Activated gamma-delta T cell (primary cell): ENCODE measurements at regions not wholly inside any gene's neighbourhood (a gene's known extent, or its start where the extent isn't known, plus 50 kb on each side); places are given as distances from the start of the nearest gene placed in this dataset.
"Not testable (repeated sequence)": the region's sequence is repeated elsewhere in the genome, so short reads cannot be mapped to it uniquely, and the experiment has no call there.

Source experiments
- DNase-seq: peaks from one replicate; lab custom pipeline; 2025; lab: John Stamatoyannopoulos, UW

DNA sequence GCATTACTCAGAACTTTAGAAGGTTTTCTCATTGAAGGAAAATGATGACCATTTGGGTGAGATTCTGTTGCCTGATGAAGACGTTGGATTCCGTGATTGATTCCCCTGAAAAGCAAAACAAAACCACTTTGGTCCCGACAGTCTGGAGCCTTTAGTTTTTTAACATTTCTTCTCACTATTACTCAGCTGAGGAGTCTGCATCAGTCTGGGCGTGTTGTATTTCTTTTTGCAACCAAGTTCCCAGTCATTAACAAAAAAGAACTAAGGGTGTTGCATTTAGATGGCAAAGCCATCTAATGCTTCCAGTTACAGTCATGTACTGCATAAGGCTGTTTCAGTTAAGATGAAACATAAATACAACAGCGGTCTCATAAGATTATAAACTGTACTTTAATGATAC lies 343.1 kb upstream of the CDH2 start:
- DNase-seq = no peak

DNA sequence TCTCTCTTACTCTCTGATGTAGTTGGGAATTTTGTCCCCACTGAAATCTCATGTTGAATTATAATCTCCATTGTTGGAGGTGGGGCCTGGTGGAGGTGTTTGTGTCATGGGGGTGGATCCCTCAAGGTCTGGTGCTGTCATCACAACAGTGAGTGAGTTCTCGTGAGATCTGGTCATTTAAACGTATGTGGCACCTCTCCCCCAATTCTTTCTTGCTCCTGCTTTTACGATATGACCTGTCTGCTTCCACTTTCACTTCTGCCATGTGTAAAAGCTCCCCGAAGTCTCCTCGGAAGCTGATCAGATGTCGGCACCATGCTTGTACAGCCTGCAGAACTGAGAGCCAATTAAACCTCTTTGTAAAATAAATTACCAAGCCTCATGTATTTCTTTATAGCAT lies 337.8 kb upstream of the CDH2 start:
- DNase-seq = no peak

DNA sequence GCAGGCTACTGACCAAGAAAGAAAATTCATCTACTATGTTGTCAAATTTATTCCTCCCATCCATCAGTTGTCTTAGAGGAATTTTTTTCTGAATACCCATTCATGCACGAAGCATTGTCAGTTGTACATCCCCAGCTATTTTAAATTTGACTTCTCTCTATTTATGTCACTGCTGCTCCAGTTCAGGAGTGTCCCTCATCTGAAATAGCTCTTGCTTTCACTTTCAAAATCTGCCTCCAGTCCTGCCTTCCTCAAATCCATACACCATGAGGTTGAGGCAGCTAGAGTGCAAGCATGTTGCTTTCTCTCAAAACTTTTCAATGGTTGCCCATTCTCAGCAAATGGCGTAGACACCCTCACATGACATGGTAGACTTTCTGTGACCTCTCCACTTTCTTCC lies 335.4 kb upstream of the CDH2 start:
- DNase-seq = no peak

DNA sequence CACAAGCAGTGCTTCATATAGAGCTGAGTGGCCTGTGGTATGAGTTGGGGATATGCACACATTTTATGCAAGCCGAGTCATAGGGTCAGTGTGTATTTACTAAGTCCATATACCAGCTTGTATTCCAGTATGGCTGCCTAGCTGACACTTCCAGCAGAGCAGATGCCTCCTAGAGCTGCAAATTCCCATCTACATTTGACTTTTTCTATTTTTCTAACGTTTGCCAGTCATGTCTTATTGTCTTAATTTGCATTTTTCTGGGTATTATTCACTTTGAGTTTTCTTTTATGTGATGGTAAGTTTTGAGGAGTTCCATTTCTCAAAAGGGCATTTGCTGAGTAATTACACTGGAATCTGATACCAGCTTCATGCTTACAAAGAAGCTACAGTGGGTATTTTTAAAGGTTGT lies 334.5 kb upstream of the CDH2 start:
- DNase-seq = no peak

DNA sequence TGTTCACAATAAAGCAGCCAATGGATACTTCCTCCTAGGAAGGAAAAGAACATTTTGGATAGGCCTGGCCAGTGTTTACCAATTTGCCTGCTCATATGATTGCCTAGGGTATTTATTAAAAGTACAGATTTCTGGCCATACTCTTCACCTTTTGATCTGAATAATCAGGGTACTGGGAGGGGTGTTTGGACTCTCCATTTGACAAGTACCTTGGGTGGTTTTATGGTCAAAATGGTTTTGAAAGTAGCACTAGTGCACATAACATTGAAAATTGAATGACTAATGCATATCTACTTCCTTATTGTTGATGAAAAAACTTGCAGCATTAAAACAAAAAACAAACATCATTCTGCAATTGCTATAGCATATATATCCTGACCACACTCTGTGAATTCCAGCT lies 333.3 kb upstream of the CDH2 start:
- no peak for DNase-seq

DNA sequence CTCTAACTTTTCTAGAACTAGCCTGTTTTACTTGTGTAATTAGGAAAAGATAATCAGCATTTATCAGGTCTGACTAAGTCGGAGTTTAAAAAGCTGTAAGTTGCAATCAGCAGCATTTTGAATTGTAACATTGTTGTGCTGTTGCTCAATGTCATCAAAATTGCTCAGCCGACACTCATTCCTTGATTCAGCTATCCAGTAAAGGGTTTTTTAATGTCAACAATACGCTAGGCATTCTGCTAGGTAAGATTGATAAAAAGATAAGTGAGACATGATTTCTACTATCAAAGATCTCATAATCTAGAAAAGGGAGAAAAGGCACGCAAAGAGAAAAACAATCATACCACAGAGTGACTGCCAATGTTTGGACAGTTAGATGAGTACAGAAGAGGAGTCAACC lies 327.1 kb upstream of the CDH2 start:
- DNase-seq = no peak

DNA sequence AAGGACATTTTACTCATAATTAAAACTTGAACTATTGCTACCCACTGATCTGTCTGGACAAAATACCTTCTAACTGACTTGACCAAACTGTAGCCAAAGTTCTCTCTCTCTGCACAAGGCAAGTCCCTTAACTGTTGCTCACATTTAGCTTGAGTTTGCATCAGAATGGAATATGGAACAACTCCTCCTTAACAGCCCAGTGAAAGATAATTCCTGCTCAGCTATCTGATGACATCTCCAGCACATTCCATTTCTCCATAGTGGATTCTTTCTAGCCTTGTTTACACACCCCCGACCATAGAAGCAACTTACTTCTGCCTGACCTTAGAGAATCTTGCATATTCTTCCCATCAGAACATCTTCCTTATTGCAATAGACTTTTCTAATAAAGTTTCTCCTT lies 317.2 kb upstream of the CDH2 start:
- DNase-seq = no peak

DNA sequence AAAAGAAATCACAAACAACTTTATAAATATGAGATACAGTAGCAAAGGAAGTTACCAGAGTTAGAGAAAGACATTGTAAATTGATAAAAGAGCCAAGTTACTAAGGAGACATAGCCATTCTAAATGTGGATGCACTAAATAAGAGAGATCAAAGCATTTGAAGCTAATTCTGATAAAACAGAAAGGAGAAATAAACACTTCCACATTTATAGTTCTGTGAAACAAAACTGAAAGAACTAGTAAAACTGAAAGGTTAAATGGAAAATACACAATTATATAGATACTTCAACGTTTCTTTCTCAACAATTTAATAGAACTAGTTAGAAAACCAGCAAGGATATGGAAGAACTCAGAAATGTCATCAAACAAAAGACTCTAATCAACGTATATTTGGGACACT lies 309.0 kb upstream of the CDH2 start:
- DNase-seq = no peak

DNA sequence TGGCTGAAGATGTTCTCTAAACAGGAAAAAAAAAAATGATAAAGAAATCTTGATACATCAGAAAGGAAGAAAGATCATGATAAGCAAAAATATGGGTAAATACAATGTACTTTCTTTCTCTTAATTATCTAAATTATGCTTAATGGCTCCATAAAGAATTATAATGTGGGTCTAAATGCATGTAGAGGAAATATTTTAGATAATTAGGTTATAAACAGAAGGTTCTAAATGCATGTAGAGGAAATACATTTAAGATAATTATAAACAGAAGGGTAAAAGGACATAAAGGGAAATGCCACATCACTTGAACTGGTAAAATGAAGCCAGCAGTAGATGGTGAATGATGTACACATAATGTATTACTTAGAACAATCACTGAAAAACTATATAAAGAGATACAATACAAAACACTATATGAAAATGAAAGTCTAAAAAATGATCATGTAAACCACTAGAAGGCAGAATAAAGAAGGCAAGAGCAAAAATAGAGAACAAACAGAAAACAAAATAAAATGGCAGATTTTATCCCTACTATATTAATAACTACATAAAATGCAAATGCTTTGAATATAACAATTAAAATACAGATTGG lies 308.4 kb upstream of the CDH2 start:
- DNase-seq = no peak

DNA sequence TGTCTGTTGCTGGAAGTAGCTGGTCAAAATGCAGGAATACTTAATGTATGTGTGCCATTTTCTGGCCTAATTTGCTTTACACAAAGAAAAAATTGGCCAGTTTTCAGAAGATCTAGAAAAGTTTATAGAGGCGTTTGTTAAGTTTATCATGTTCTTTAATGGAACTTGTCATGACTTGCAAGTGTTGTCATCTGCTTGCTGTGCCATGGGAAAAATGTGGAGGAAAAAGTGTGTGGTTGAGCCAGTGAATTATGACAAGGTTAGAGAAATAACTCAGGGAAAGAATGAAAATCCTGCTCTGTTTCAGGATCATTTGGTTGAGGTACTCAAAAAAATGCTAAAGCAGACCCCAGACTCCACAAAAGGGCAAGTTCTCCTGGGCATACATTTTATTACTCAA lies 301.6 kb upstream of the CDH2 start:
- DNase-seq = no peak

DNA sequence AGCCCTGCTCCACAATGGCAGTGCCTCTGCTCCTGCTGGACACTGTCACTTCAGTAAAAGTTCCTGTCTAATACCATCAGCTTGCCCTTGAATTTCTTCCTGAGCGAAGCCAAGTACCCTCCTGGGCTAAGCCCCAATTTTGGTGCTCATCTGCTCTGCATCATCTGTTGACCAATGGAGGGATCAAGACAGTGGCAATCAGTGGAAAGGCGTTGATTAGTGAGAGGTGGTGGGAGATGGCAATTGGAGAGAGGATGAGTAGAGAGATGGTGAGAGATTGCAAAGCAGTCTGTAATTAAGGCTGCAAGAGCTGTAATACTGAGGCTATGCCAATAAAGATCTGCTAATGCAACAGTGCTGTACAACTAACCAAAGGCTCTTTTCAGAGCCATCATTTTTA lies 299.4 kb upstream of the CDH2 start:
- DNase-seq = no peak

DNA sequence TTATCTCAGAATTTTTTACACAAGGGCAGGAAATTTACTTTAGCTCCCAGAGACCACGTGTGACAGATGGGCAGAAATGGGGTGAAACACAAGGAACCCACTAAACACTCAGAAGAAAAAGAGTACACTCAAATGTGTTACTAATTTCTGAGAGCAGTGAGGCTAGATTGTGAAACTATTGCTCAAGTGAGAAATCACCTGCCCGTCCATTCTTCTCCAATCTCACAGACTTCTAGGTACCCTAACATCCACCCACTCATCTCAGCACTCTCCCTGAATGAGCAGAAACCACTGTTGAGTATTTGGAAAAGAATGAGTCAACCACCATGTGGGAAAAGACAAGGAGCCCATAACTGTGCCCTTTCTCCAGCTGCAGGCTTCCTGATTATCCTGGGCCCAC lies 293.0 kb upstream of the CDH2 start:
- no peak for DNase-seq

DNA sequence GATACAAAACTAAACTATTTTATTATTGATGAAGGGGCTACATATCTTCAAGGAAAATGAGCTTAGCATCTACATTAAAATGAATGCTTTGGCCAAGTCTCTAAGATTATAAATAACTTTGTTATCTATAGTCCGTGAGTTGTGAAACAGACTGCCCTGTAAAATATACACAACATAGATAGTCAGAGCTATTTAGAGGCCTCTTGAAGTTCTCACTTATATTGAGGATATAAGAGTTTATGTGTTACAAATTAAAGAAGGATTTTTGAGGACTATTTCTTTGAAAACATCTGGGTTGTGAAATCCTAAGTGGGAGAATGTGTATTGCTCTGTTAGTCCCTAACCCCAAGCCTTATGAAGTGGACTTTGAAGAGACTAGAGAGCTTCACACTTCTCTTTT lies 292.0 kb upstream of the CDH2 start:
- DNase-seq = no peak

DNA sequence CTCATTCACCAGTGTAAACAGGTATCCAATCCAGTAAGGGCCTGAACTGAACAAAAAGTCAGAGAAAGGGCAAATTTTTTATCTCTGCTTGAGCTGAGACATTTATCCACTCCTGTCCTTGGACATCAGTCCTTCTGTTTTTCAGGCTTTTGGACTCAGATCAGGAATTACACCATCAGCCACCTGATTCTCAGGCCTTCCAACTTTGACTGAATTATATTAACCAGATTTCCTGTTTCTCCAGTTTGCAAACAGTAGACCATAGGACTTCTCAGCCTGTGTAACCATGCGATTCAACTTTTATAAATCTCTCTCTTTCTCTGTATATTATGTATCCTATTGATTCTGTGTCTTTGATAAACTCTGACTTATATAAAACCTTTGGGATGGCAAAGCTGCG lies 289.3 kb upstream of the CDH2 start:
- DNase-seq = no peak

DNA sequence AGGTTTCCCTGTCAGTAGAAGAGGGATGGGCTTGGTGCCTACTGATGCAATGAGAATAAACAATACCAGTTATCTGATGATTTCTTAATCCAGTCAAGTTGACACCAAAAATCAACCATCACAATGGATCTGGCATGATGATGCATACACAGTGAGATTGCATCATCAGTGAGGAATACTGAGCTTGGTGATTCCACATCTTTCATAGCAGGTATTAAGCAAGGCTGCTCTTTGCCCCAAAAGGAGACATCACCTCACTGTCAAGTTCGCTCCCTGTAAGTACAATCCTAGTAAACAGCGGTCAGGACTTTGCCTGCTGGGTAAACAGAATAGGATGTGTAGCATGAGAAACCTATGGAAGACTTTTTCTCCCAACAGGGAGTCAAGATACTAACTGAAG lies 282.7 kb upstream of the CDH2 start:
- DNase-seq = no peak

DNA sequence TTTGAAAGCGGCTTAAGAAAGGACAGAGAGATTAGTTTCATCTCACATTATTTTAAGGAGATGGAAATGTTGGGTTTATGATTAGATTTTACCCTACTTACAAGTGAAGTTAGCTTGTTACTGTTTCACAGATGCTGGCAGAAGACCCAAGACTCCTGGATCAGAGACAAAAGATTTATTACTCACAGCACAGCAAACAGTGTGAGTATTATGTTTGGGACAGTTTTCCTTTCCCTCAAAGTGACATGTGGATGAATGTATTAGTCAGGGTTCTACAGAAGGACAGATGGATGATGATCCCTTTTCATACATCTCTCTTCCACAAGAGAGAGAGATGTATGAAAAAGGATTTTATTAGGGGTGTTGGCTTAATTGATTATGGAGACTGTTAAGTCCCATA lies 281.8 kb upstream of the CDH2 start:
- DNase-seq = no peak

DNA sequence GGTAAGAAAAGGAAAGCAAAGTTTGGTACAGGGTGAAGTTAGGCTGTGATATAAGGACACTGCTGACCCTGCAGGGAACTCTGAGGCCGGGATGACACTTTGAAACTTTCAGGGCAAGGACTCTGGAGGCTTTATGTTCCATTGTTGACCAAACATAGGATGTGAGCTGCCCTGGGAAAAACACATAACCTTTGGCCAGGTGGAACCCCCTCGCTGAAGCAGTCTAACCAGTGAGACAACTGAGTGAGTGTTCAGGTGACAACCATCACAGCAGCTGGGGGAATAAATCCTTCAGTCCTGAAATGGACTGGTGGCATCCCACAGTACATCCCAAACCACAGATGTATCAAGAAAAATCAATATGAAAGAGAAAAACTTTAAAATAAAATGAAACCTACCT lies 280.9 kb upstream of the CDH2 start:
- no peak for DNase-seq

DNA sequence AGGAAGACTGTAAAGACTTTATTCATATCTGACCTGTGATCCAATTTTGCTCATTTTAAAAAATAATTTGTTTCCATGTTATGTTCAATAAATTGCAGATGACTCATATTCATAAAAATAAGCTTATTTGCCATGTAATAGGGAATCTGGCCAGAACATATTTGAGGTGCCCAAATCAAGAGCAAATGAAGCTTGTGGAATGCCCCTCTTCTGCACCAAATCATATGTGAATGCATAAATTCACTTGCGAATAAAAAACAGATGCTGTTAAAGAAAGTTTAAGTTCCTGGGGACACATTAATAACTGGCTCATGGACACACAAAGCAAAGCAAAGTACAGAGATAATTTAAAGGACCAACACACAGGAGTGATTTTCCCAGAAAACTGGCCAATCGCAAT lies 279.0 kb upstream of the CDH2 start:
- DNase-seq = no peak

DNA sequence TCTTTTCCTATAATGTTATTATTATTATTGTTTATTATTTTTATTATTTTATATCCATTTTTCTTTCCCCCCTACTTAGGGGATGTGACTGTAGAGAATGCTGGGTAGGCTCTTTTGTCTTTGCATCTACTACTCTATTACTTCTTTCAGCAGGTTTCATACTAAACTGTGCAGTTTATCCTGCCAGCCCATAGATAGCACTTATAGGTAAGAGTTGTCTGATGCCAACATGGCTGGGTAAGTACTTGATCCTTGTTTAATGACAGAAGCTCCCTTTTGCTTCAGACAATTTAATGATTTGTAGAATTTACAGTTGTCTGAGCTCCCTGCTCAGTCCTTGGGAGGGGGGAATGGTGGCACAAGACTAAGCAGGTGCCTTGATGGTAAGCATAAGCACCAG lies 262.9 kb upstream of the CDH2 start:
- no peak for DNase-seq

DNA sequence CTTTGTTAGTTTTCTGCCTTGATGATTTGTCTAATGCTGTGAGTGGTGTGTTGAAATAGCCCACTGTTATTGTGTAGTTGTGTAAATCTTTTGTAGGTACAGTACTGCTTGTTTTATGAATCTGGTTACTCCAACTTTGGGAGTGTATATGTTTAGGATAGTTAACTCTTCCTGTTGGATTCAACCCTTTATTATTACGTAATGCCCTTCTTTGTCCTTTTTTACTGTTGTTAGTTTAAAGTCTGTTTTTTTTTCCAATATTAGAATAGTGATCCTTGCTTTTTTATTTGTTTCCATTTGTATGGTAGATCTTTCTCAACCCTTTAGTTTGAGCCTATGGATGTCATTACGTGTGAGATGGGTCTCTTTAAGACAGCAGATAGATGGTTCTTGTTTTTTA lies 261.5 kb upstream of the CDH2 start:
- DNase-seq = no peak

DNA sequence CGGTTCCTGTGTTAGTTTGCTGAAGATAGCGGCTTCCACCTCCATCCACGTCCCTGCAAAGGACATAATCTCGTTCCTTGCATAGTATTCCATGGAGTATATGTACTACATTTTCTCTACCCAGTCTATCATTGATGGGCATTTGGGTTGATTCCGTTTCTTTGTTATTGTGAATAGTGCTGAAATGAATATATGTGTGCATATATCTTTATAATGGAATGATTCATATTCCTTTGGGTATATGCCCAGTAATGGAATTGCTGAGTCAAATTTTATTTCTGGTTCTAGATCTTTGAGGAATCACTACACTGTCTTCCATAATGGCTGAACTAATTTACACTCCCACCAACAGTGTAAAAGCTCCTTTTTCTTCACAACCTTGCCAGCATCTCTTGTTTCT lies 255.4 kb upstream of the CDH2 start:
- DNase-seq = no peak

DNA sequence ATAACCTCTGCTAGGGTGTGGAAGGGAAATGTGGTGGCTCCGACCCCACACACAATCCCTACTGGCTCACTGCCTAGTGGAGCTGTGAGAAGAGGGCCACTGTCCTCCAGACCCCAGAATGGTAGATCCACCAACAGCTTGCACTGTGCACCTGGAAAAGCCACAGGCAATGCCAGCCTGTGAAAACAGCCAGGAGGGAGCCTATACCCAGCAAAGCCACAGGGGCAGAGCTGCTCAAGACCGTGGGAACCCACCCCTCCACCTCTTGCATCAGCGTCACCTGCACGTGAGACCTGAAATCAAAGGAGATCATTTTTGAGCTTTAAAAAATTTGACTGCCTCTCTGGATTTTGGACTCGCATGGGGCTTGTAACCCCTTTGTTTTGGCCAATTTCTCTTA lies 249.0 kb upstream of the CDH2 start:
- no peak for DNase-seq

DNA sequence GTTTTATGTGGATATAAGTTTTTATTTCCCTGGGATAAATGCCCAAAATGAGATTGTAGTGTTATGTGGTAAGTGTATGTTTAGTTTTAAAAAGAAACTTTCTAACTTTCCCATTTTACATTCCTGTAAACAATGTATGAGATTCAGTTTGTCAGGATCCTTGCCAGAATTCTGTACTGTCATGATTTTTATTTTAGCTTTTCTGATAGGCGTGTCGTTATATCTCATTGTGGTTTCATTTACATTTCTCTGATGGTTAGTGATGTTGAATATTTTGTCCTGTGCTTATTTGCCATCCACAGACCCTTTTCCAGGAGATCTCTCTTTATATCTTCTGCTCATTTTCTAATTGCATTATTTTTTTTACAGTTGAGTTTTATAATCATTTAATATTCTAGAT lies 245.6 kb upstream of the CDH2 start:
- no peak for DNase-seq

DNA sequence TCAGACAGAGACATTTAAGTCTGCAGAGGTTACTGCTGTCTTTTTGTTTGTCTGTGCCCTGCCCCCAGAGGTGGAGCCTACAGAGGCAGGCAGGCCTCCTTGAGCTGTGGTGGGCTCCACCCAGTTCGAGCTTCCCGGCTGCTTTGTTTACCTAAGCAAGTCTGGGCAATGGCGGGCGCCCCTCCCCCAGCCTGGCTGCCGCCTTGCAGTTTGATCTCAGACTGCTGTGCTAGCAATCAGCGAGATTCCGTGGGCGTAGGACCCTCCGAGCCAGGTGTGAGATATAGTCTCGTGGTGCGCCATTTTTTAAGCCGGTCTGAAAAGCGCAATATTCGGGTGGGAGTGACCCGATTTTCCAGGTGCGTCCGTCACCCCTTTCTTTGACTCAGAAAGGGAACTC lies 245.0 kb upstream of the CDH2 start:
- DNase-seq = not testable (repeated sequence)

DNA sequence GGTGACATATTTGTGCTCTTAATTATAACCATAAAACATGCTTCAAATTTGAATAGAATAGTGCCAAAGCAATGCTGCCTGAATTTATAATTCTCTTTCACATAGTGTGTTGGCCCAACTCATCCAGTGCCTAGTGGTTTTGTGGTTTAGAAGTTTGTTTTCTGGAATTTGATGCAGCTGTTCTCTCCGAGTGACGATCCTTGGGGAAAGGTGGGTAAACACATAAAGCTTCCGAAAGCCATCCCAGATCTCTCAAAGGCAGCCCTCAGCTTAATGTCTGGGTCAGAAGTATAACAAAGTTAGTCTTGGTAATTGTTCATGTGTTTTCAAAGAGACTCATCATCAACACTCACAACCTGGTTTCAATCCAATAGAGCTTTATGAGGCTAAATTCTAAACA lies 235.6 kb upstream of the CDH2 start:
- no peak for DNase-seq
